Left forelimb (tissue), 1 donor: ENCODE measurements at regions not wholly inside any gene's neighbourhood (a gene's known extent, or its start where the extent isn't known, plus 50 kb on each side); places are given as distances from the start of the nearest gene placed in this dataset.
"Not testable (repeated sequence)": the region's sequence is repeated elsewhere in the genome, so short reads cannot be mapped to it uniquely, and the experiment has no call there.

Source experiments
- DNase-seq: peaks from one replicate; pipeline ENCODE4 v3.0.0-alpha.2; 2018; ENCODE audit warnings: low spot score

DNA sequence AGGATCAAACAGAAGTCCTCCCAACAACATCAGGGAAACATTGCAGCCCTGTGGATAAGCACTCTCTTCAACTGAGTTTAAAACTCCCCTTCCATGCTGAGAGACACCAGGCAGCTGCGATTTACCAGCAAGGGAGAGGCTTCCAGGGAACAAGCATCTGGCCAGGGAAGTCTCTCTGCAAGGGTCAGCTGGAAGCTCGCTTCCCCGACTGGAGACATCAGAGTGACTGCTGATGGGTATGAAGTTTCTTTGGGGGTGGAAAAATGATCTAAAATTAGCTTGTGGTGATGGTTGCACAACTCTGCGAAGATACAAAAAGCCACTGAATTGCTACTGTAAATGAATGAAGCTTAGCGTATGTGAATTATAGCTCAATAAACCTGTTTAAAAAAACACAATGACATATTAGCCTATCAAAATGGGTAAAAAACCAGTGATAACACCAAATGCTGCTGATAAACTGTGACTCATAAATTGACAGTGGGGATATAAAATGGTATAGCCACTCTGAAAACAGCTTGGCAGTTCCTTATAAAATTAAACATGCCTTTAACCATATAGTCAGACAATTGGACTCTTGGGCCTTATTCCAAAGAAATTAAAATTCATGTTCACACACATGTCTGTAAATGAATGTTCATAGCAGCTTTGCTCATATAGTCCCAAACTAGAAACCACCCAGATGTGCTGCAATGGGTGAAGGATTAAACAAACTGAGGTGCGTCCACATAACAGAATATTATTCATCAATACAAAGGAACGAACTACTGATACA lies 1082.0 kb downstream of the SOCS6 start:
- DNase-seq: no peak

DNA sequence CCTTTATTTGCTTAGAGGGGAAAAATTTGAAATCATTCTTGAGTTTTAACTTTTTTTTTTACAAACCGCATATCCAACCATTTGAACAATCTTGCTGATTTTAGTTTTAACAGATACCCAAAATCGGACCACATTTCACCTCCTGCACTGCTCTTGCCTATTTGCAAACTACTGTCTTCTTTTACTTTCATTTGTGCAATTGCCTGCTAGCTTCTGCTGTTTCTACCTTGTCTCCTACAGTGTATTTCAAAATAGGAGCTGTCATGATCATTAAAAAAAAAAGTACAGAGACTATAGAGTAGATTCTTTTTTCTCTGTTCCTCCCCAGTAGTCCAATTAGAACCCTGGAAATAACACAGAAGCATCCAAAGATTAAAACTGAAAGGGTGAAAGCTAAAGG lies 1081.2 kb downstream of the SOCS6 start:
- DNase-seq: no peak

DNA sequence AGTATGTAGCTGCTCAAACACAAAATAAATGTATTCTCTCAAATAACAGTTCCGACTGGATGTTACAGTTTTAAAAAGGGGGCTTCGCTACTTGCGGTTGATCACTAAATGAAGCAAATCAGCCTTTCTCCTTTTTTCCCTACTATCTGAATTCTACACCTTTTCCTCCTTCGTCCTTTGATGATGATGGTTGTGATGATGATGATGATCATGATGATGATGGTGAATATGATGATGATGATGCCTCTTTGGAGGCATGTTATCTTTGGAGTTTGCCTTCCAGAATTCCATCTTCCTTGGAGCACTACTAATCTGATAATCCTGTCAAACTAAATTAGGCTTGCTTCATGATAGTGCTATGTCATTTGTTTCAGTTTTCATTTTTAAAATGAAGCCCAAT lies 1073.3 kb downstream of the SOCS6 start:
- DNase-seq: no peak

DNA sequence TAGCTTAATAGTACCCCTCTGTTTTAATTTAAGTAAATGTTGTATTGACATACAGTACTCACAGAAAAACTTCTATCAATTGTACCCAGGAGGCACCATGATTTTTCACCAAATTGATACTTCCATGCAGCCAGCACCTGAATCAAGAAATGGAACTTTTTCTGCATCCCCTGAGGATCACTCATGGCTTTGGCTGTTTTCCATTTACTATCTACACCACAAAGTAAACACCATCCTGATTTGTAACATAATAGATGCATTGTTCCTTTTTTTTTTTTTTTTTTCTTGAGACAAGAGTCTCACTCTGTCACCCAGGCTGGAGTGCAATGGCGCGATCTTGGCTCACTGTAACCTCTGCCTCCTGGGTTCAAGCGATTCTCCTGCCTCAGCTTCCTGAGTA lies 1066.8 kb downstream of the SOCS6 start:
- not testable (repeated sequence) for DNase-seq

- no peak for DNase-seq
These were observed 1063.8 kb downstream of the SOCS6 start for GRCh38 chr18:71352618-71353017.

DNA sequence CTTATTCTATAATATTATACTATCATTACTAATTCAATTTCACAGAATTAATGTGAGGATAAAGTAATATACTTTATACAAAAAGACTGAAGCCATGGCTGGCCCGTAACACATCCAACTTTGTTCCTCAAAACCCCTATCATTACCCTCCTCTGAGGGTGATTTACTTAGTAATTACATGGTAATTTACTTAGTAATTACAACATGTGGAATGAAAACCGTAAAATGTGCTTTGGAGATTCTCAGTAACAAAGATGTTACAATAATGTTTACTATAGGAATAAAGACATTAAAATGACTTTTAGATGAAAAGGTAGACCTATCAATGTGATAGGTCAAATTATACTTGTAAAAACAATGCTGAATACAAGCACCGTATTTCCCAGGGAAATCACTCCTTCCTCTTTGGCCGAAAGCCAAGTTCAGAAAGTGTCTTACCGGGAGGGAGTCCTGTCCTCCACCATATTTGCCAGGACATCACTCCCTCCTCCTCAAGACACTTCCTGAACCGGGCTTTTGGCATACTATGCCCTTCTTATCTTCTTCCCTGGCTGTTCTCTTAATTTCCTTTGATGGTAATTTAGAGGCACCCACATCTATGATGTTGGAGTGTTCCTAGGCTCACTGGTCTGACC lies 1047.8 kb downstream of the SOCS6 start:
- no peak for DNase-seq

GRCh38 chr18:71329563-71329962 lies 1040.7 kb downstream of the SOCS6 start:
- no peak for DNase-seq

GRCh38 chr18:71329114-71329513 lies 1040.3 kb downstream of the SOCS6 start:
- DNase-seq: no peak

DNA sequence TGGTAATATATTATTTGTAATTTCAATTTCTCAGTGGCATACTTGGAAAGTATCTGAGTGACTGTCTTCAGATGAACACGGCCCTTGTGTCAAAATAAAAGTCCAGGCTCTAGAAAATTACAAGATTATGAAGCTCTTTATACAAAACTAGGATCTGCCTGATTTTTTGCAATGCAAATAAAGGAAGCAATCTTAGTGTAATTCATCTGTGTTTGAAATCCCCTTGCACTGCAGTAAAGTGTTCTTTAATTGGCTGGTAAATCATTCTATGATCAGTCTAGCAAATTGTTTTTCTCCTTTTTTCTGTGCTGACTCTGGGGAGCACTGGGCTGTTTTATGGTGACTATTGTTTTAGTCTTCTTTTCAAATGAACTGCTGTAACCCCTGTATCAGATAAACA lies 1039.0 kb downstream of the SOCS6 start:
- no peak for DNase-seq

DNA sequence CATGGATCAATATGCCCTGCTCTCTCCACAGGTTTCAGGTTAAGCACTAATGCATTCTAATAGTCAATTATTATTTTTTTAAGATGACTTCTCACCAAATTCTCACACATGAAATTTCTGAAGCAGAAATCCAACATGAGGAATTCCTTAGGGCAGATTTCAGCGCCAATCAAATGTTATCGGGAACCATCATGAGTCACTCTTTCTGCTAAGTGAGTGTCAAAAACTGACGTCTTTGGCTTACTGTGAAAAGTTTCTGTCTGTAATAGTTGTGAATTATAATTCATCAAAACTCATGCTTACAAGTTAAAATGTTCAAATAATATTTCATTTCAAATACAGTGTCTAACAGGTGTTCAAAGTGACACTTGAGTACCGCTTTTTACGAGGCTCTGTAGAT lies 1038.6 kb downstream of the SOCS6 start:
- DNase-seq: no peak

DNA sequence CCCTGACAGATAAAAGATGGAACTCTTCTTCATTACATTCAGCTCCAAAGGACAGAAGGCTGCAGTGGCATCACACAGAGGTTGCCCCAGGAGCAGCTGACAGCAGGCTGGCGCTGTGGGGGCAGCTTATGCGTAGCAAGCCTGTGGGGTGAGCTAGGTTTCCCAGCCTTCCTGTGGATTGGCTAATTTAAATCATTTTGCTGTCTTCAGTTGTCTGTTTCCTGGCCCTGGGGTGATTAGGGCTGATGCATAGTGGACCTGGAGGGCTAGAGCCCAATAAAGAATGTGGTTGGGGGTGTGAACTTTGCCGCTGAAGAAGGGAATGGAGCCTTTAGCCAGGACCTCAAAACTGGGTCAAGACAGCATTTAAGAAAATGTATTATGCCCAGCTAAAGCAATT lies 1038.0 kb downstream of the SOCS6 start:
- no peak for DNase-seq

DNA sequence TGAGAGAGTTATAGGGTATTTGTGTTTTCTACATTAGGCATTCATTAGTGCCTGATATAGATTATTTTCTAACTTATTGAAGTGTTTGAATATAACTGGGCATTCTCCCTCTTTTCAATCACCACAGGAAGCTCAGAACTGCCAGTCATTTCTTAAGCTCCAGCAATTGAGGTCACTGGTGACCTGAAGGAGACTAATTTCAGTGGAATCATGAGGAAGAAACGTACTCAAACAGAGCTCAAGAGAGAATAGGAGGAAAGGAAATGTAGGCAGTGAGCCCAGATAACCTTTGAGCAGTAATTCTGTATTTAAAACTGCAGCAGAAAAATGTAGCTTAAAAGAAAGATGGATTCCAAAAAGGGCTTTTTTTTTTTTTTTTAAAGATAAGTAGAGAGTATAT lies 1035.5 kb downstream of the SOCS6 start:
- no peak for DNase-seq

DNA sequence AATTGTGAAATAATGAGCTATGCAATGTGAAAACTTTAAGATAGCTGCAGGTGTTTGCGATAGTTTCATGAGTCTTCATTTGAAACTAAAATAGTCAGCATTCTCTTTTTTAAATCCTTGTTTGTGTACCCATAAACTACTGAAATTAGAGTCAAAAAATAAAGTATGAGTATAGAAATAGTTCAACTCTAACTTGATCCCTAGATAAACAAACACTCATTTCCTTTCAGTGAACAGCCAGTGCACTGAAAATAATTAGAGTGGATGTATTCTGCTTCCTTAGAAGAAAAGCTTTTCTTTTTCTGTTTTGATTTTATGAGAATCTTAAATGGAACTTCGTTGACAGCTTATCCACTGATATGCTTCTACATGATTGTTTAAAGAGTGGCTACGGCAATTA lies 1033.4 kb downstream of the SOCS6 start:
- no peak for DNase-seq

DNA sequence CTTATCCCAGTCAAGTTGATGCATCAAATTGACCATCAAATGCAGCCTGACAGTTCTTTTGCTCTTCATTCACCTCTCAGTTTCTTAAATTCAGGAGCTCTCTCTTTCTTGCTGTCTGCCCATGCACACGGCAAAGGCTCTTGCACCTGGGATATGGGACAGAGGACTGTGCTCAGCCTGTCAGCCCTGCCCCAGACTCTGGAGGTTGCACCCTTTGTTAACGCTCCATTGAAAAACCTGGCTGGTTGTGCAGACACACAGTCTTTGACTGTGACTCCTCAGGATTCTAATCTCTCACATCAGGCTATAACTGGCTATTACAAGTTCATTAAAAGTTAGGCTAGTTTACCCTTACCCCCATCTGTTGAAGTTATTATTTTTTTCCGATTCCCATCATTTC lies 1032.5 kb downstream of the SOCS6 start:
- DNase-seq: no peak

DNA sequence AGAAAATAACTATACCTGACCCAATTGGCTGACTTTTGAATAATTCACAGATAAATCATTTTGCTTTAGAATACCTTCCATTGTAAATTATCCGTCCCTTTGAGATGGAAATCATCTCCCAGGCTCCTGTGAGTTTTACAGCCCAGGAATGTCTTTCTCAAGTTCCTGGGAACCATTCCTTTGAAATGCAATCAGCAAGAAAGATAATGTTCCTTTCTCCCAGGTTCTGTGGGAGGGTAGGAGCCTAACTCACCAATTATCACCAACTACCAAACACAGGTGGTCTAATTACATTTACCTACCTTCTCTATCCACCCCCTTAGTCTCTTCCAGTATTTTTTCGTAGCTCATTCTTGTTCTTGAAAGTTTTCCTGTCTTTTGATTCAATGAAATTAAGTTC lies 1016.0 kb downstream of the SOCS6 start:
- no peak for DNase-seq

GRCh38 chr18:71303743-71304142 lies 1014.9 kb downstream of the SOCS6 start:
- not testable (repeated sequence) for DNase-seq

DNA sequence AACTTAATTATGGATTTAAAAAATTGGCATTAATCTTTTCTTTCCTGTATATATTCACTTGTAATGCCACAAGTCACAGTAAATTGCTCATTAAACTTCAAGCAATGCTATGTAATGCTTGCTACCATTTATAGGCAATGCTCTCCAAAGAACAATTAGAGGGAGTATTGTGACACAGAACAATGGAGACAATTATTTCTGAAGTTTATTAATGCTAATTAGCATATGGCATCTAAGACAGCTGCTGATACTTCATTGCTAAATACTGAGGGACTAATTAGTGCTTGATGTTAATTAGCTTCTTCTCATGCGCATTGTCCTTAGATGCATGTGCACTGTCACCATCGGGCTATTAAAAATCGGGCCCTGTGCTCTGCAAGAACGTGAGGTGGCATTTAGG lies 1012.8 kb downstream of the SOCS6 start:
- DNase-seq: no peak

GRCh38 chr18:71294201-71294600 lies 1005.4 kb downstream of the SOCS6 start:
- not testable (repeated sequence) for DNase-seq

DNA sequence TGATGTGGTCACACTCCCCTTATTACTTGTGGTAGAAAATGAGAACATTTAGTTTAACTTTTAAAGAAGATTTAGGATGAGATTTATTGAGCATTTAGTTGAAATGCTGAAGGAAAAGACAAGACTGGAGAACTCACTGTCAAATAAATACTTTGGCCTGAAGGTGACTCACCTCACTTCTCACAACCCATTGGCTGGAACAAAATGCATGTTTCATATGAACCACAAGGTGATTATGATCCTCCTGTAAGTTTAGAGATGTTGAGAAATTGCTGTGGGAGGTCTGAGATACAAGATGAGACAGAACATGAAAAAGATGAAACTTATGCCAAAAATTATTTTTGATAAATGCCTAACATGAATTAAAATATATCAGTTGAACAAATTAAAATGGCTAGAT lies 1004.5 kb downstream of the SOCS6 start:
- no peak for DNase-seq

DNA sequence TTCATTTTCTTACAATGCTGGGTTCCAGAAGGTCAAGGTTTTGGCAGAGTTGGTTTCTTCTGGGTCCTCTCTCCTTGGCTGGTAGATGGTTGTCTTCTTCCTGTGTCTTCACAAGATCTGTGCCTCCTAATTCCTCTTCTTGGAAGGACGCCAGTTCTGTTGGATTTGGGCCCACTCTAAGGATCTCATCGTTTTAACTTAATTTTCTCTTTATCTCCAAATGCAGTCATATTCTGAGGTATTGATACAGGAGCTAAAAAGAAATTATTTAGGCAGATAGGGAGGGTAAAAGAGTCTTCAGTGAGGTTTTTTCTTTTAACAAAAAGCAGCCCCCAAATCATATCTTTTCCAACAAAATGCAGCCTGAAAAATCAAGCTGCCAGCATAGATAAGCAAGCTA lies 998.4 kb downstream of the SOCS6 start:
- DNase-seq: no peak

DNA sequence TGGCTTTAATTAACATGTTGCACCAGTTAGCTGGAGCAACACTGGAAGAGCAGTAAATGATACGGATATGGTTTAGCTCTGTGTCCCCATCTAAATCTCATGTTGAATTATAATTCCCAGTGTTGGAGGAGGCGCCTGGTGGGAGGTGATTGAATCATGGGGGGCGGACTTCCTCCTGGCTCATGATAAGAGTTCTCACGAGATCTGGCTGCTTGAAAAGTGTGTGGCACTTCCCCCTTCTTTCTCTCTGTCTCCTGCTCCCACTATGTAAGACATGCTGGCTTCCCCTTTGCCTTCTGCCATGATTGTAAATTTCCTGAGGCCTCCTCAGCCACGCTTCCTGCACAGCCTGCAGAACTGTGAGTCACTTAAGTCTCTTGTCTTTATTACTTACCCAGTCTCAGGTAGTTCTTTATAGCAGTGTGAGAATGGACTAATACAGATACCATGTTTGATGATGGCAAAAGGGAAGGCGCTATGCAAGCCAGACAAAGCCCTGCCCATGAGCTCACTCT lies 963.6 kb downstream of the SOCS6 start:
- DNase-seq: no peak

DNA sequence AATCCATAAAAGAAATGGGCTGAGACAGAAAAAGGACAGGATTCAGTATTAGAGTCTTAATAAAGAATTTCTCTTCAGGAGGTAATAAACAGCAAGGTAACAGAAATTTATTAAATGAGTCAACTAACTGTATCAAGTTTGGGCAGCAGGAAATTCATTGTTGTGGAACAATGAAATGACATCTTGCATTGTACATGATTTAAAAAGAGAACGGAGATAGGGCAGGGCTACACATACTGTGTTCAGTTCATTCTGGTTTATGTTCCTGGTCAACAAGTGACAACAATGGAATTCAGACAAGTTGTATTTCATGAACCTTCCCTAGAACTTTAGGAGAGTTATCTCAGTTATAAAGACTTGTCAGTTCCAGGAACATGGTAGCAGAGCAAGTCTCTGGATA lies 961.3 kb downstream of the SOCS6 start:
- no peak for DNase-seq

DNA sequence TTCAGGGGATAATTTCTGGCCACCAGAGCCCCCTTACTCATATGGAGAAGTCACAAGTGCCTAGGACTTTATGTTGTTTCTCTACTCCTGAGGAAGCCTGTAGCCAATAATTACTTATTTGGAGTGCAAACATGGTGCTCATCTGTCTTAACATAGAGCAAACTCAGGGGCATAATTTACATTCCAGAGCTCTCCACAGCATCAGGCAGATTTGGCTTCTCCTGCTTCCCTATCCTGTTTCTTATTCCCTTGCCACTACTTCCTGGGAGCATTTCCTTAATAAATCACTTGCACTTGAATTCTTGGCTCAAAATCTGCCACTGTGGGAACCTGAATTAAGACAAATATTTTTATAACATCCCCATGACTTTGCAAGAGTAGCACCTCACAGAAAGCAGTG lies 960.9 kb downstream of the SOCS6 start:
- DNase-seq: no peak

- no peak for DNase-seq
These were observed 954.1 kb downstream of the SOCS6 start for GRCh38 chr18:71242981-71243380.
